AG09319 (cell line): ENCODE measurements at regions not wholly inside any gene's neighbourhood (a gene's known extent, or its start where the extent isn't known, plus 50 kb on each side); places are given as distances from the start of the nearest gene placed in this dataset.

Source experiments
- DNase-seq: peaks from one replicate; pipeline ENCODE4 v3.0.0-alpha.2; 2010; ENCODE audit warnings: low read depth; ENCODE audit errors: extremely low read depth
- CTCF ChIP-seq: IDR thresholded peaks from 2 replicates; pipeline ENCODE4 v1.5.1; 2011; ENCODE audit warnings: low read depth, mild to moderate bottlenecking, inconsistent platforms, low read length, moderate library complexity

- TF ChIP-seq CTCF: no peak
- DNase-seq: no peak
Observed at GRCh38 chr2:145085612-145086011, 565.7 kb upstream of the ZEB2 start.

- no peak for TF ChIP-seq CTCF
- no peak for DNase-seq
Observed at GRCh38 chr2:145080426-145080825, 560.5 kb upstream of the ZEB2 start.

GRCh38 chr2:145079641-145080040 lies 559.7 kb upstream of the ZEB2 start:
- DNase-seq: no peak
- no peak for TF ChIP-seq CTCF

GRCh38 chr2:145078923-145079322 lies 559.0 kb upstream of the ZEB2 start:
- no peak for DNase-seq
- TF ChIP-seq CTCF: no peak

- TF ChIP-seq CTCF: no peak
- DNase-seq: no peak
Observed at GRCh38 chr2:145076085-145076484, 556.2 kb upstream of the ZEB2 start.

- no peak for TF ChIP-seq CTCF
- no peak for DNase-seq
Observed at GRCh38 chr2:145075454-145076062, 555.6 kb upstream of the ZEB2 start.

GRCh38 chr2:145070703-145071102 lies 550.8 kb upstream of the ZEB2 start:
- no peak for DNase-seq
- no peak for TF ChIP-seq CTCF
